DND-41 (cell line): ENCODE measurements at regions not wholly inside any gene's neighbourhood (a gene's known extent, or its start where the extent isn't known, plus 50 kb on each side); places are given as distances from the start of the nearest gene placed in this dataset.

Source experiments
- CTCF ChIP-seq: IDR thresholded peaks from 2 replicates; pipeline ENCODE4 v1.5.1; 2012; ENCODE audit warnings: borderline replicate concordance, low read length, moderate library complexity, mild to moderate bottlenecking; ENCODE audit not compliant: poor library complexity, severe bottlenecking; ENCODE audit errors: extremely low read depth
- EZH2 ChIP-seq: IDR thresholded peaks from 3 replicates; pipeline ENCODE4 v1.6.1; 2012; ENCODE audit warnings: borderline replicate concordance, low read depth, mild to moderate bottlenecking, moderate library complexity, low read length, inconsistent platforms; ENCODE audit not compliant: severe bottlenecking

- TF ChIP-seq CTCF, result no peak
- no peak for TF ChIP-seq EZH2
Observed at GRCh38 chr3:180278583-180279188, 241.9 kb upstream of the PEX5L start.
